NCI-H1092 (cell line): ENCODE measurements at regions not wholly inside any gene's neighbourhood (a gene's known extent, or its start where the extent isn't known, plus 50 kb on each side); places are given as distances from the start of the nearest gene placed in this dataset.
"Not testable (repeated sequence)": the region's sequence is repeated elsewhere in the genome, so short reads cannot be mapped to it uniquely, and the experiment has no call there.

Source experiments
- DNase-seq: peaks from one replicate; lab custom pipeline; 2025; lab: John Stamatoyannopoulos, UW

DNA sequence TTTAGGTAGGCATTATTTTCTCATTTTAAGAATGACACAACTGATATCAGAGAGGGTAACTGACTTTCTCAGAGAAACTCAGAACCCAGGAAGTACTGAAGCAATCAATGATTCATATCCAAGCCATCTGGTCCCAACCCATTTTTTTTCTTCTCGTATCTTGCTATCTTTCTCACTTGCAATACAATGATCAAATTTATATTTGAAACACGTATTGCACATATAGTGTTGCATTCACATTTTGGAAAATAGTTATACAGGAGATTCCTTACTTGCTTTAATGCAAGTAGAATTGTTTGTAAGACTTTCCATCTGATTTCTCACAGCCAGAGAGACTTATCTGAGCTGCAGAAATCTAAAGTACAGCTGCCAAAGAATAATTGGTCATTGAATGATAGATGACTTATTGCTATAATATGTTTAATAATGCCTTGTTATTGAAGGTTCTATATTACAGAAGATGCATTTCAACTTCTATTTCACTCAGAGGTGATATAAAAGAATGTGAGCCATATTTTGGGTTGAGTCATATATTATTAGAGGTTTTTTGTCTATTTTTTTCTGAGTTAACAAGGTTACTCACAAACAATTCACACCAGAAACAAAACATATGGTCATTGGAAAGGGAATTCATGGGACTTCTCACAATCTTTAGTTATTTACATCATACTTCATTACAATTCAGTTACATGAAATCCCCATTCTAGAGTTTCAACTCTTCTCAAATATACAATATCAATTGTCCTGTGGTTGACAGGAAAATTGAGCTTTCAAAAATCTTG, 337.5 kb upstream of the CITED2 start:
- DNase-seq = no peak

- DNase-seq = no peak
Measured at GRCh38 chr6:139710556-139710955, 336.1 kb upstream of the CITED2 start.

GRCh38 chr6:139708337-139709199, 334.1 kb upstream of the CITED2 start:
- DNase-seq = no peak

DNA sequence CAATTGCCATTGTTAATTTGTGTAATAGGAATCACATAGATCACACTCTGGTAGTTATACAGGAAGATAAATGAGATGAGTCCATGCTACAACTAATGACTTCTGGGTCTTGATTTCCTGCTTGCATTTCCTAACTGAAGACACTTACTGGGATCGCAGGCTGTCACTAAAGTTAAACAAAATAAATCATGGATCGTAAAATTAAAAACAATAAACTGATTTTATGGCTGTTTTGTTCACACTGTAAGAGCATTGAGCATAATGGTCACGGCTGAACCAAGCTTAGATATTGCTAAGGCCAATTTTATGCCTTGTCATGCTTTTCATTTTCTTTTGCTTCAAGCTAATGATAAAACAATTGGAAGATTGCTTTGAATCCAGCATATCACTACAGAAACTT, 332.5 kb upstream of the CITED2 start:
- DNase-seq = no peak

DNA sequence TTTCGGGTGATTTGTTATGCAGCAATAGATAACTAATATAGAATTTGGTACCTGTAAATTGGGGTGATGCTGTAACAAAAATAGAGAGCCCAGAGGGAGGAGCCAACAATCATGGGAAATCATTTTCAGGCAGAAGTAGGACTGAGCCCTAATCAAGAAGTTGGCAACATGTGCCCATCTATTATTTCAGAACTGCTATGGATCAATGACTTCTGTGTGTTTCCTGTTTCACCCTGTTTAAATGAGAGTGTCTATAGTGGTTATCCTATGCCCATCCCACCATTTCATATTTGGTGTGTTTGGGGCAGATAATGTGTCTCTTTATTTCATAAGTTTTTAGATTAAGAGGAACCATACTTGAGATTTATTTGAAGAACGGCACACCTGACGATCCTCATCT, 330.8 kb upstream of the CITED2 start:
- no peak for DNase-seq

- no peak for DNase-seq
Measured at GRCh38 chr6:139703780-139704179, 329.3 kb upstream of the CITED2 start.

GRCh38 chr6:139702706-139703105, 328.3 kb upstream of the CITED2 start:
- DNase-seq = no peak

DNA sequence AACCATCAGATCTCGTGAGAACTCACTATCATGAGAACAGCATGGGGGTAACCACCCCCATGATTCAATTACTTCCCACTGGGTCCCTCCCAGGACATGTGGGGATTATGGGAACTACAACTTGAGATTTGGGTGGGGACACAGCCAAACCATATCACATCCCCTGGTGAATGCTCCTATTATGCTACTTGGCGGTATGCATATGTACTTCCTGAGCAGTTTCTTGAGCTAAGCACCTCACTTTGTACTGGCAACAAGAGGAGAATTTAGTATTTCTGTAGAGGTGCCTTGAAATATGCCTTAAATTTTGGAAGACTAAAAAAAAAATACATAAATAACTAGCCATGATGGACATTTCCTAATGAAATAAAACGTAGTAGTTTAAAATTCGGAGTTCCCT, 327.2 kb upstream of the CITED2 start:
- DNase-seq = no peak

DNA sequence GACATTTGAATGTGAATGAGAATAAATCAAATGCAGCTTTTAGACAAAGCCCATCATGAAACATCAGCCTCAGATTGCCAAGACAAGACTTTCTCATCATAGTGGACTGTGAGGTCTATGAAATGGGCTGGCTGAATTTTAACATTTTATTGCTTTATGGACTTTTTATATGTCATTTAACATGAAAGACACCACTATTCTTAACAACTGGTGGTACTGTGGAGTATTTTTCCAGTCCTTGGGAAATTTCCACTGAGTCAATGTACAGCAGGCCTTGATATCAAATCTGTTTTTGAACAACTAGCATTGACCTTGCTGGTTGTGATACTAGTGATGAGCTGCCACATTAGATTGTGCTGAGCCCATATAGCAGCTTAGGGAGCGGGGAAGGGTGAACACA, 326.6 kb upstream of the CITED2 start:
- no peak for DNase-seq

DNA sequence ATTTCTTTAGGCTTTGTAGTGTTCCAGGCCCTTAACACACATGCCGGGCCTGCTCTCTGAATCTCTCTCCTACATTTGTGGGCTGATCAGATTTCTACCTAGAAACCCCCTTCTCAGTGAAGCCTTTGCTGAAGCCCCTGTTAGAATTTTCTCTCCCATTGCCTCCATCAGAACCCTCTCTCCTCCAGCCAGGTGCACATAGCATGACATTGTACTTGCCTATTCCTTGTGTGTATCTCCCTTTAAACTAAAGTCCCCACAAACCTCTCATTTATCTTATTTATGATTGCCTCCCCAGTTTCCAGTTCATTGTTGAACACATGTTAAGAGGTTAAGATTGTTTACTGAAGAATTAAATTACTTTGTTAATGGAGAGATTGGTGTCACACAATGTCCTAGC, 325.5 kb upstream of the CITED2 start:
- DNase-seq = no peak

GRCh38 chr6:139699335-139699734, 324.9 kb upstream of the CITED2 start:
- DNase-seq = no peak

DNA sequence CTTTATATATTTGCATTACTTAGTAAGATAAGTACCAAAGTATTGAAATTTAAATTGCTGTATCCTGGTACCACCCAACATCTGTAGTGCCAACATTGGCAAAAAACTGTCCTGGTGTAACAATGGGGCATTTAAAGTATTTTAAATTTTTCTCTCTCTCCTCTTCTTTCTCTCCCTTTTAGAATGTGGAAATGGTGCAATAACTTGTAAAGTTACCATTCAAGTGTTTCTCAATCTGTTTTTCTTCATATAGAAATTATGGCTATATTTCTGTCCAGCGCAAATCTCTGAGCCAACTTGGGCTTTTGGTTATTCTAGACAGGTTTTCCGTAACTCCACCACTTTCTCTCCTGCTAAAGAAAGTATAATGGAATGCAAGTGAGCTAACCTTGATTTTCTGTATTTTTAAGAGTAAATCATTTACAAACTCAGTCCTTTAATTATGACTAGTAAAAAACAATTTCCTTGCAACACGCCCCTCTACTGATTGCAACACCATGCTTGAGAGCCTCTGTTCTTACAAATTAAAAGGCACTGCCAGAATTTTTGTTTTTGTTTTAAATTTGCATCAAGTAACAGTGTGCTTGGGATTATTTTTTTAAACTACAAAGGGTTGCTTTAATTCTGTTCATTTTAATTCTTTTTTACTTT, 324.2 kb upstream of the CITED2 start:
- no peak for DNase-seq

- not testable (repeated sequence) for DNase-seq
Measured at GRCh38 chr6:139697856-139698255, 323.4 kb upstream of the CITED2 start.

DNA sequence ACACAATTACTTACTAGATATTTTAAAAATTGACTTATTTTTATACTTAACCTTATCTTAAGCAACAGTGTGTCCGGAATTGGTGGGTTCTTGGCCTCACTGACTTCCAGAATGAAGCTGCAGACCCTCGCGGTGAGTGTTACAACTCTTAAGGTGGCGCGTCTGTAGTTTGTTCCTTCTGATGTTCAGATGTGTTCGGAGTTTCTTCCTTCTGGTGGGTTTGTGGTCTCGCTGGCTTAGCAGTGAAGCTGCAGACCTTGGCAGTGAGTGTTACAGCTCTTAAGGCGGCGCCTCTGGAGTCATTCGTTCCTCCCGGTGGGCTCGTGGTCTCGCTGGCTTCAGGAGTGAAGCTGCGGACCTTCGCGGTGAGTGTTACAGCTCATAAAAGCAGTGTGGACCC, 322.5 kb upstream of the CITED2 start:
- not testable (repeated sequence) for DNase-seq

GRCh38 chr6:139695361-139695760, 320.9 kb upstream of the CITED2 start:
- DNase-seq = no peak

DNA sequence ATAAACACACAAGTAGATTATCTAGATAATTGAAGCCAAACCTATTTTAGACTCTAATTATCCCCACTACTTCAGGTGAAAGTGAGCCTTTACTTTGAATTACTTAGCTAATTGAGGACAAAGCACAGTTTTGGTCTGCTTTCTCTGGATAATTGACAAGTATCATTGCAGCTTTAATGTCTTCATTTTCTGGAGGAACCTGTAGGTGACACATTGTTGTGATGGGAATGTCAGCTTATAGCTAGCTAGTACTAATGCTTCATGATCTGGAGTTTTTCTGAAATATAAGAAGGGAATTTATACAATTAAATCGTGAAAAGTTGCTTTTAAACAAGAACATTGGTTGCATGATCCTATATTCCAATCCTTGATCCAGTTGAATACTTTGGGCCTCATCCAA, 319.3 kb upstream of the CITED2 start:
- DNase-seq = no peak

GRCh38 chr6:139690007-139690406, 315.6 kb upstream of the CITED2 start:
- no peak for DNase-seq

DNA sequence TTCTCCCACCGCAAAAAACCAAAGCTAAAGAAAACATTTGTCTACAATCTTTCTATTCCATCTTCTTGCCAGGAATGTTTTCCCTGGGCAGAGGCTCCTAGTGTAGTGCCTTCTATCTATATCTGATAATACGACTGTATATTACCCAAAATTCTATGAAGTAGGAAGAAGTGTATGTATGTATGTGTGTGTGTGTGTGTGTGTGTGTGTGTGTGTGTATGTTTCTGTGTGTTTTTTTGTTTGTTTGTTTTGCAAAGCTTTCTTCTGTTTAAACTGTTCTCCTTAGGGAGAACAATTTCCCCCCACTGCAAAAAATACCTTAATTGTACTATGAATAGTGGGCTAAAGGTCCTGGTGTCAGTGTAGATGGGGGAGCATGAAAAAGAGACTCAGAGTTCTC, 312.6 kb upstream of the CITED2 start:
- no peak for DNase-seq

DNA sequence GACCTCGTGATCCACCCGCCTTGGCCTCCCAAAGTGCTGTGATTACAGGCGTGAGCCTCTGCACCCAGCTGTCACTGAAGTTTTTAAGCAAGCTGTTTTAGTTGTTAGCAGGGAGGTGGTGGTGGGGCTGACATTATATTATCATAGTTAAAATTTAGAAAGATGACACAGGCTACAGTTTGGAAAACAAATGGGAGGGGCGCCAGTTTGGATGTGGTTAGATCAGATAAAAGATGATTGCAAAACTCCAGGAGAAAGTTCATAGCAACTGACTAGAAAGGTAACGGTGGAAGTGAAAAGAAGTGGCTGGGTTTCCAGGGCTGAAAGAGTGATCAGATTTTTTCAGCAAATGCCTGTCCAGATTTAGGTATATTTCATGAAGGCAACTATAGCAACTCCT, 311.9 kb upstream of the CITED2 start:
- DNase-seq = no peak

DNA sequence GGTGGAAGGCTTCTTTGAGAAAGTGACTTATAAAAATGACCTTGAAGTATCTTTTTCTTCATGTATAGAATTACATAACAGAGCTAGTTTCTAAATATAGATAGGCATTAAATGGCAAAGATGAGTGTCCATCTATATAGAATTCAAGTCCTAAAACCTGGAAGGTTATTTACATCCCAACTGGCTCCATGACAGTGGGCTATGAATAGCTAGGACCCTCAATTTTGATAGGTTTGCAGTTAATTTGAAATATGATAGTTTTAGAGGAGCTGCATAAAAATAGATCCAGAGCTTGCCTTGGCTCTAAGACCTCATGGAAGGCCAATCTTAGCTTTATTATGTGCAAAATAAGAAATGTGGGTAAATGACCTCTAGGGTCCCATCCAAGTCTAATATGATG, 310.6 kb upstream of the CITED2 start:
- no peak for DNase-seq

GRCh38 chr6:139680819-139681218, 306.4 kb upstream of the CITED2 start:
- DNase-seq = no peak

DNA sequence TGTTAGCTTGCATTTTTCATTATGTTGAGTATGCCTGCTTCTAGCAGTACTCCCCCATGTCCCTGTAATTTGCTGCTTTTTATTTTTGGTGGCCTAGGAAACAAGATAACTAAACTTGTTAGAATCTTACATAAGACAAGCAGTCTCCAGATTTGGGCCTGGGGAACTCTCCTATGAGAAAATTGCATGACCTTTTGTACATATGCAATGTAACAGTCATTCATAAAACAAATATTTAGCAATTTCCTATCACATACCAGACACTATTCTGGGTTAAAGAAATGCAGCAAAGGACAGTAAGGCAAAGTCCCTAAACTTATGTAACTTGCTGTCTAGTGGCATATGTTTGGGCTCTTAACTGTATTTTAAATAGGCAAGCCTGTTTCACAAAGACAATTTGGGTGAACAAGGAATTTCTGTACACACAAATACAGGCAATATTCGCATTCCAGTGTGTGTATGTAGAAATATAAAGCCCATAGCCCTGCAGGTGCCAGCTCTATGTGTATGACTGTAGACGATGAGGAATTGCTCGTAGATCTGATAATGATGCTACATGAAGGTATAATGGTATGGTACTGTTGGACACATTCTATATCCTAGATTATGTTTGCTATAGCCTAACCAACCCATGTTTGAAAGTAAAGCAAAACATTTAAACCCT, 305.2 kb upstream of the CITED2 start:
- DNase-seq = no peak
